ENCODE measurements at regions not wholly inside any gene's neighbourhood (a gene's known extent, or its start where the extent isn't known, plus 50 kb on each side); places are given as distances from the start of the nearest gene placed in this dataset.

- TF ChIP-seq REST (IDR thresholded peaks at IDR 0.05; ENCODE audit: low read depth), result no peak
- TF ChIP-seq YY1 (IDR thresholded peaks at IDR 0.05; ENCODE audit: extremely low read depth, insufficient replicate concordance, low read depth, low read length), result no peak
- no peak for TF ChIP-seq FOSL1 (IDR thresholded peaks at IDR 0.05; ENCODE audit: low read depth)
- TF ChIP-seq EZH2phosphoT487 (IDR thresholded peaks at IDR 0.05; ENCODE audit: borderline replicate concordance), result no peak
These were observed 165.7 kb upstream of the CASK start (continued) for GRCh38 chrX:42089031-42089430.

- Histone ChIP-seq H2AFZ (ENCODE audit: low read depth, low read length, poor library complexity, severe bottlenecking) (no peak overlapping the region), H3K9me3 (ENCODE audit: control insufficient read depth in 1 of 2, insufficient read depth in 1 of 2, low read depth in 1 of 2, low read length in 2 of 2) (no peaks in the 10 kb centered on the region), H3K36me3 (ENCODE audit: control insufficient read depth in 1 of 2, insufficient read depth in 2 of 2, low read length in 2 of 2) (no peaks in the 10 kb centered on the region), H3K4me3 (replicated peaks in 1 of 2; ENCODE audit: low read depth in 1 of 2, low read length in 2 of 2) (no peak overlapping the region), H3K4me2 (ENCODE audit: low read length) (no peak overlapping the region), H4K20me1 (ENCODE audit: insufficient read depth) (no peaks in the 10 kb centered on the region), H3K79me2 (ENCODE audit: insufficient read depth, low read length) (no peaks in the 10 kb centered on the region), H3K9me2 (ENCODE audit: insufficient read depth) (no peaks in the 10 kb centered on the region), H3K4me1 (ENCODE audit: control insufficient read depth in 1 of 2, insufficient read depth in 2 of 2, low read length in 2 of 2) (peaks cover 3 to 15% of the 10 kb centered on the region in 2 experiments; a peak in 3 of 4 replicates), H3K9ac (ENCODE audit: low read length) (no peak overlapping the region), H3K27me3 (ENCODE audit: insufficient read depth, low read length) (no peaks in the 10 kb centered on the region), H3K27ac (ENCODE audit: low read depth, low read length) (no peak overlapping the region)
- ChIA-PET RAD21 (ENCODE audit: low non-redundant PET in 1 of 2, low total read pairs in 2 of 2, uncharacterized antibody in 2 of 2, unreplicated experiment in 2 of 2) (no interaction called here), POLR2A (no interaction called here), CTCF (interaction anchor here (1.1 kb wide), 1 partner anchor 9 kb away, joined by 3 read pairs; no protein-coding TSS in a partner anchor)
- TF ChIP-seq CTCF (IDR thresholded peaks at IDR 0.05 in 2 of 3, conservative IDR thresholded peaks at IDR 0.05 in 1 of 3; ENCODE audit: borderline replicate concordance in 1 of 3, insufficient read depth in 1 of 3, low read depth in 2 of 3, low read length in 2 of 3), result peak in 2 of 3 experiments; percentile 8 to 18; a peak in 1 of 6 replicates
- TF ChIP-seq ZNF274 (IDR thresholded peaks at IDR 0.05; ENCODE audit: low read depth, low read length), result no peak
- no TSS peak for BruUV-seq (replicated peaks)
- DNase-seq (ENCODE audit: low read depth, low spot score), result no peak
- intact Hi-C loops (cut with micrococcal nuclease), result no loop called here
- 0 out of 2 replicates have a peak, but pooled peaks have one; percentile 57 for ATAC-seq
These were observed 164.6 kb upstream of the CASK start for GRCh38 chrX:42087960-42088359.

Data from HCT116 (cell line).